ENCODE measurements at regions not wholly inside any gene's neighbourhood (a gene's known extent, or its start where the extent isn't known, plus 50 kb on each side); places are given as distances from the start of the nearest gene placed in this dataset.

GRCh38 chr1:96588416-96588995 lies 133.1 kb upstream of the PTBP2 start (continued):
- TF ChIP-seq CHD7 (IDR thresholded peaks at IDR 0.05; ENCODE audit: insufficient replicate concordance, low read length) (no peak), TAF1 (IDR thresholded peaks at IDR 0.05; ENCODE audit: low read depth, low read length) (no peak), CBX5 (IDR thresholded peaks at IDR 0.05; ENCODE audit: low read depth, low read length) (no peak), YY1 (IDR thresholded peaks at IDR 0.05; ENCODE audit: low read depth, low read length) (no peak), SIRT6 (IDR thresholded peaks at IDR 0.05; ENCODE audit: low read length) (no peak), TBP (IDR thresholded peaks at IDR 0.05; ENCODE audit: low read depth, low read length) (no peak), CEBPB (IDR thresholded peaks at IDR 0.05; ENCODE audit: low read depth, low read length) (no peak), EGR1 (IDR thresholded peaks at IDR 0.05; ENCODE audit: borderline replicate concordance, low read depth, low read length) (no peak)

All from H1 (cell line).